HepG2 (cell line): ENCODE measurements at regions not wholly inside any gene's neighbourhood (a gene's known extent, or its start where the extent isn't known, plus 50 kb on each side); places are given as distances from the start of the nearest gene placed in this dataset.

Experiments
- ATAC-seq: fragments of 200-7000 bp; cut with Tn5 transposase; 3 replicates; pipeline ENCODE4 v1.9.1; 2020; ENCODE audit warnings: mild to moderate bottlenecking, moderate library complexity
- BruUV-seq: library from RNA; stranded (reverse); fragments of 400-500 nt; replicated peaks from 2 replicates; lab custom pipeline; 2021; lab: Mats Ljungman, UMichigan
- CTCF ChIA-PET: fragments of 300-600 bp; formaldehyde crosslinking; extraction: SDS; loops from one replicate; lab custom pipeline; 2021; ENCODE audit warnings: low total read pairs, inconsistent platforms, low intra/inter-chr PET ratio; lab: Yijun Ruan, JAX
- POLR2A ChIA-PET: fragments of 350-600 bp; sonication (Branson Sonifier 250); formaldehyde crosslinking; loops from one replicate; lab custom pipeline; 2020; ENCODE audit warnings: antibody characterized with exemption, inconsistent platforms; lab: Yijun Ruan, JAX
- DNase-seq: peaks from one replicate; pipeline ENCODE4 v3.0.0-alpha.2; 2015; ENCODE audit warnings: low spot score
- FAIRE-seq: peaks from 3 replicates; lab custom pipeline; 2011; peaks lifted over from hg19 to GRCh38; lab: Jason Lieb, UNC
- H2AFZ ChIP-seq: one replicate; pipeline ENCODE4 v1.6.1; 2011; ENCODE audit warnings: low read length, inconsistent platforms
- H3K27ac ChIP-seq: fragments of 300-600 bp; 3 replicates; pipeline ENCODE4 v1.8.0; 2011; ENCODE audit warnings: mixed run types, mild to moderate bottlenecking, mixed read lengths, low read length, inconsistent platforms; ENCODE audit not compliant: insufficient read depth; ENCODE audit errors: extremely low read length
- H3K27me3 ChIP-seq, 2 experiments: fragments of 200-600 bp in 1 of 2; 2 replicates in 1 of 2; 3 replicates in 1 of 2; pipeline versions ENCODE4 v1.6.0 to v1.8.0; 2011; ENCODE audit warnings: low read length in 2 of 2, mild to moderate bottlenecking in 2 of 2, moderate library complexity in 2 of 2, inconsistent platforms in 1 of 2; ENCODE audit not compliant: insufficient read depth in 2 of 2, control insufficient read depth in 1 of 2
- H3K36me3 ChIP-seq, 2 experiments: fragments of 200-600 bp in 1 of 2; replicated peaks in 1 of 2; 2 replicates in 1 of 2; 3 replicates in 1 of 2; pipeline versions ENCODE4 v1.5.1 to v1.8.0; 2011; ENCODE audit warnings: low read length in 2 of 2, inconsistent platforms in 1 of 2; ENCODE audit not compliant: insufficient read depth in 2 of 2, control insufficient read depth in 1 of 2
- H3K4me1 ChIP-seq: 2 replicates; pipeline ENCODE4 v1.5.1; 2012; ENCODE audit warnings: low read length, inconsistent platforms; ENCODE audit not compliant: insufficient read depth
- H3K4me2 ChIP-seq: 2 replicates; pipeline ENCODE4 v1.6.0; 2011; ENCODE audit warnings: low read depth, low read length, inconsistent platforms
- H3K4me3 ChIP-seq, 3 experiments: fragments of 200-600 bp in 1 of 3; sonication (generic), shearing (Covaris generic) in 1 of 3; replicated peaks in 1 of 3; 2 replicates each; pipeline ENCODE4 v1.5.1; 2011 to 2016; ENCODE audit warnings: low read length in 3 of 3, inconsistent platforms in 2 of 3, low read depth in 2 of 3, mild to moderate bottlenecking in 2 of 3, control low read depth in 1 of 3, mixed read lengths in 1 of 3; ENCODE audit not compliant: insufficient read depth in 1 of 3
- H3K79me2 ChIP-seq: one replicate; pipeline ENCODE4 v1.6.1; 2011; ENCODE audit warnings: low read length, inconsistent platforms; ENCODE audit not compliant: insufficient read depth
- H3K9ac ChIP-seq: 2 replicates; pipeline ENCODE4 v1.6.0; 2011; ENCODE audit warnings: mild to moderate bottlenecking, low read depth, low read length, inconsistent platforms; ENCODE audit not compliant: insufficient read depth
- H3K9me3 ChIP-seq: 2 replicates; pipeline ENCODE4 v1.5.1; 2012; ENCODE audit warnings: mild to moderate bottlenecking, low read length
- H4K20me1 ChIP-seq: 2 replicates; pipeline ENCODE4 v1.6.0; 2011; ENCODE audit warnings: inconsistent platforms, mild to moderate bottlenecking, low read length, moderate library complexity; ENCODE audit not compliant: insufficient read depth
- AFF4 ChIP-seq: sonication (generic); formaldehyde crosslinking; IDR thresholded peaks from 2 replicates; pipeline ENCODE4 v1.4.0; 2020; ENCODE audit warnings: missing genetic modification reagents
- CSRNP2 ChIP-seq: sonication (generic); formaldehyde crosslinking; conservative IDR thresholded peaks from 2 replicates; pipeline ENCODE4 v1.8.0; 2022; ENCODE audit warnings: low read depth, missing genetic modification reagents
- DRAP1 ChIP-seq: IDR thresholded peaks from 2 replicates; pipeline ENCODE4 v1.6.1; 2016; ENCODE audit warnings: missing genetic modification reagents, missing compliant biosample characterization
- GRHL1 ChIP-seq: sonication (generic); formaldehyde crosslinking; conservative IDR thresholded peaks from 2 replicates; pipeline ENCODE4 v1.8.0; 2022; ENCODE audit warnings: missing genetic modification reagents
- RFX5 ChIP-seq: IDR thresholded peaks from 2 replicates; pipeline ENCODE4 v1.6.1; 2011; ENCODE audit warnings: low read depth, low read length, improper control_type of control experiment
- RFXAP ChIP-seq: sonication (generic); formaldehyde crosslinking; IDR thresholded peaks from 2 replicates; pipeline ENCODE4 v1.4.0; 2020; ENCODE audit warnings: missing genetic modification reagents, borderline replicate concordance
- TARDBP ChIP-seq: sonication (generic); formaldehyde crosslinking; IDR thresholded peaks from 2 replicates; pipeline ENCODE4 v1.8.0; 2022; ENCODE audit warnings: mild to moderate bottlenecking, missing genetic modification reagents
- ZNF30 ChIP-seq: sonication (generic); formaldehyde crosslinking; IDR thresholded peaks from 2 replicates; pipeline ENCODE4 v1.5.0; 2020; ENCODE audit warnings: mild to moderate bottlenecking, missing genetic modification reagents
- ZNF773 ChIP-seq: sonication (generic); formaldehyde crosslinking; IDR thresholded peaks from 2 replicates; pipeline ENCODE4 v1.4.0; 2020; ENCODE audit warnings: missing genetic modification reagents, borderline replicate concordance
- WGBS: methylation state at CpG from one replicate; pipeline ENCODE4 v1.1.6; 2017; ENCODE audit warnings: low lambda C conversion rate; 5-methylcytosine and 5-hydroxymethylcytosine counted together
- in situ Hi-C: cut with HindIII; loops from 2 replicates; pipeline ENCODE4 v1.10.0; 2017; ENCODE audit warnings: low pct_unique_long_range_greater_than_20kb; ENCODE audit not compliant: extremely low pct_ligation_motif_present
- intact Hi-C: fragments of 100-400 bp; cut with micrococcal nuclease; formaldehyde crosslinking; loops from one replicate; pipeline ENCODE4 v1.10.0; 2022; ENCODE audit not compliant: unreplicated experiment

DNA sequence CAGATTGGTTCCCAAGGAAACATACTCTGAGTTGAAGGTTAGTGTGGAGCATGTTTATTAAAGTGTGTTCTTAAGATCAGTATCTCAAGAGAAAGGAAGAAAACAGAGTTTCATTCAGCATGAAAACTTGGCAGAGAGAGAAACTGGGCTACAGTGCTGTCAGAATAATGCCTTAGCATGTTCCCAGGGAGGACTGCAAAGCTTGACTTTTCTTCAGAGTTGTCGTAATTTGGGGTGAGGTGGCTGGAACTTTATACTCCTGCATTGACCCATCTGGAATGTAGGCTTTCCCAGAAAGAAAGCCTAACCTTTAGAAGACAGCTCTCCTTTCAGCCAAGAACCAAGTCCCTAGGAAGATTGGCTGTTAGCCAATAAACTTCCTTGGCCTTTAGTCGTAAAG, 190.8 kb upstream of the CNTN5 start:
- Histone ChIP-seq H3K4me2 (no peak overlapping the region), H3K9ac (no peak overlapping the region), H3K4me3 (no peak overlapping the region), H3K36me3 (no peaks in the 10 kb centered on the region; a peak in 1 of 5 replicates), H4K20me1 (no peaks in the 10 kb centered on the region), H3K27ac (no peak overlapping the region), H3K79me2 (no peaks in the 10 kb centered on the region), H3K27me3 (no peaks in the 10 kb centered on the region), H2AFZ (no peak overlapping the region), H3K4me1 (no peaks in the 10 kb centered on the region)
- intact Hi-C loops (no loop called here), in situ Hi-C loops (no loop called here)
- ATAC-seq, result no peak
- no peak for DNase-seq
- WGBS, result 29% methylated on average over 2 of the region's 2 CpGs
- no TSS peak for BruUV-seq
- POLR2A ChIA-PET, result no interaction called here
- FAIRE-seq, result no peak
- TF ChIP-seq ZNF773 (CRISPR knock-in tag) (no peak), ZNF30 (CRISPR knock-in tag) (no peak), RFXAP (no peak), CSRNP2 (CRISPR knock-in tag) (no peak)
- TF ChIP-seq, all 625 proteins: peak for 0
- H3K9me3 ChIP-seq, result peaks cover 66% of the 10 kb centered on the region
- CTCF ChIA-PET, result no interaction called here

DNA sequence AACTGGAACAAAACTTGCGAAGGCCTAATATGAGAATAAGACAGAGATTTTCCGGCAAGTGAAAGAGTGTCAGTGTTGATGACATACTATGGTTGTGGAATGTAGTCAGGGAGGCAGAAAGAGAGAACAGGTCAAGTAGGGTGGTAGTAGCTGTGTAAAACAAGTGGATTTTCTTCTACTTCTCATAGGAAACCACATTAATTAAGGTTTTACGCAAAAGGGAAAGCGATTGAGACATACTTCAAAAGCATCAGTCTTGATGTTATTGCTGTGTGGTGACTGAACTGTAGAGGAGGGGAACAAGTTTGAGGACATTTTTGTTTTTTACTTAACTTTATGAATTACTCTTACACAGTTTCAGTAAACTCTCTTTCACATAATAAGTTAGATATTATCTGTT, 186.0 kb upstream of the CNTN5 start:
- CTCF ChIA-PET, result no interaction called here
- no peaks in the 10 kb centered on the region for H3K4me1 ChIP-seq
- DNase-seq (no peak), ATAC-seq (no peak), FAIRE-seq (no peak)
- no peaks in the 10 kb centered on the region for H3K36me3 ChIP-seq
- no peak overlapping the region for H3K27ac ChIP-seq
- intact Hi-C loops (no loop called here), in situ Hi-C loops (no loop called here)
- no peaks in the 10 kb centered on the region for H3K79me2 ChIP-seq
- H2AFZ ChIP-seq, result no peak overlapping the region
- H3K9me3 ChIP-seq, result peaks cover 43% of the 10 kb centered on the region
- H3K9ac ChIP-seq, result no peak overlapping the region
- no peaks in the 10 kb centered on the region for H4K20me1 ChIP-seq
- no peak overlapping the region for H3K4me3 ChIP-seq
- no peaks in the 10 kb centered on the region for H3K27me3 ChIP-seq
- WGBS, result 51% methylated on average over 4 of the region's 4 CpGs
- POLR2A ChIA-PET, result no interaction called here
- H3K4me2 ChIP-seq, result no peak overlapping the region
- BruUV-seq, result no TSS peak
- no peak for TF ChIP-seq RFX5
- no peak for TF ChIP-seq CSRNP2 (CRISPR knock-in tag)
- no peak for TF ChIP-seq AFF4
- no peak for TF ChIP-seq GRHL1 (CRISPR knock-in tag)
- no peak for TF ChIP-seq DRAP1
- no peak for TF ChIP-seq TARDBP (CRISPR knock-in tag)
